BE2C (cell line): ENCODE measurements at regions not wholly inside any gene's neighbourhood (a gene's known extent, or its start where the extent isn't known, plus 50 kb on each side); places are given as distances from the start of the nearest gene placed in this dataset.

Experiments
- DNase-seq: peaks from one replicate; pipeline ENCODE4 v3.0.0-alpha.2; 2020
- H3K27me3 ChIP-seq: fragments of 250-450 bp; sonication (Bioruptor Pico); 2 replicates; pipeline ENCODE4 v1.5.1; 2020; ENCODE audit warnings: mild to moderate bottlenecking
- H3K36me3 ChIP-seq: fragments of 250-450 bp; sonication (Bioruptor Pico); 2 replicates; pipeline ENCODE4 v1.5.1; 2020; ENCODE audit warnings: mild to moderate bottlenecking
- H3K4me1 ChIP-seq: fragments of 250-450 bp; sonication (Bioruptor Pico); 2 replicates; pipeline ENCODE4 v1.5.1; 2020
- H3K4me3 ChIP-seq: 2 replicates; pipeline ENCODE4 v1.5.1; 2011; ENCODE audit warnings: low read depth, low read length
- H3K9me3 ChIP-seq: fragments of 250-450 bp; sonication (Bioruptor Pico); 2 replicates; pipeline ENCODE4 v1.5.1; 2020
- TF ChIP-seq, protein P1 (sequence below): IDR thresholded peaks from 2 replicates; pipeline ENCODE4 v1.5.1; 2012; ENCODE audit warnings: mild to moderate bottlenecking, low read depth, low read length

DNA sequence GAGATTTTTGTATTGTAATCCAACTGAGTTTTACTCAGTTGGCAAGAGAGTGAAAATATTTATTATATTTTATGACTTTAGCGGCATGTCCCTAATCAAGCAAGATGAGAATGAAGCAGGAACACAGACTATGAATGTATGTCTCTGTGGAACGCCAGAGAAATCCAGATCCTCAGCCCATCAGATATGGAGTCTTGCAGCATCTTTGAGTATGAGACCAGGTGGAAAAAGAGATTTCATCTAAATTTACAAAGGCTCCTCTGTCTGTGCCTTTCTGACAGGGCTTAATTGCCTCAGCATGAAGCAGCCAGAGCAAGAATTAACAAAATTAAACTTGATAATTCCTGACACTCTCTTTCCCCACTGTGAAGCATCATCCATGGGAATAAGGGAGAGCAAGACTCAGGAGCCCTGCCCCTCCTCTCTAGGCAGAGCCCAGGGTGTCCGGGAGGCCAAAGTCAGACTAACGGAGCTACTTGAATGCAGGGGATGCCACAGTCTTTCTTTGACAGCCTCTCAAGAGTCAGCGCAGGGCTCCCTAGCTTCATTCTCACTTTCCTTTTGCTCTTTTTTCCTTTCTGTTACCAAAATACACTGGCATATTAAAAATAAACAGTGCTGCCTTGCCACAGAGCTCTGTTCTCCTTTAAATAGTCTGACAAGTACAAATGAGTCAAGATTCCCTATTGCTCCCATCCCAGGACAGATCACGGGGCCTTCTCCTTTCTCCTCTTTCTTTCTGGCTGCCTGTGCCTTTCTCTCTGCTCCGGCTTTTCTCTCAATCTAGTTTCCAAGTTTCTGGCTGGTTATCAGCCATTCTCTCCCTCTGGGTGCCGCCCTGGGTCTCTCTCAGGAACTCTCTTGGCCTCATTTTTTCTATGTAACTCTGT is 132.2 kb upstream of the INHBA start:
- Histone ChIP-seq H3K36me3 (no peaks in the 10 kb centered on the region), H3K4me3 (no peak overlapping the region), H3K4me1 (no peaks in the 10 kb centered on the region), H3K9me3 (no peaks in the 10 kb centered on the region; the same call in 1 of the 2 replicates), H3K27me3 (no peaks in the 10 kb centered on the region)
- DNase-seq: no peak
- TF ChIP-seq, protein P1, sequence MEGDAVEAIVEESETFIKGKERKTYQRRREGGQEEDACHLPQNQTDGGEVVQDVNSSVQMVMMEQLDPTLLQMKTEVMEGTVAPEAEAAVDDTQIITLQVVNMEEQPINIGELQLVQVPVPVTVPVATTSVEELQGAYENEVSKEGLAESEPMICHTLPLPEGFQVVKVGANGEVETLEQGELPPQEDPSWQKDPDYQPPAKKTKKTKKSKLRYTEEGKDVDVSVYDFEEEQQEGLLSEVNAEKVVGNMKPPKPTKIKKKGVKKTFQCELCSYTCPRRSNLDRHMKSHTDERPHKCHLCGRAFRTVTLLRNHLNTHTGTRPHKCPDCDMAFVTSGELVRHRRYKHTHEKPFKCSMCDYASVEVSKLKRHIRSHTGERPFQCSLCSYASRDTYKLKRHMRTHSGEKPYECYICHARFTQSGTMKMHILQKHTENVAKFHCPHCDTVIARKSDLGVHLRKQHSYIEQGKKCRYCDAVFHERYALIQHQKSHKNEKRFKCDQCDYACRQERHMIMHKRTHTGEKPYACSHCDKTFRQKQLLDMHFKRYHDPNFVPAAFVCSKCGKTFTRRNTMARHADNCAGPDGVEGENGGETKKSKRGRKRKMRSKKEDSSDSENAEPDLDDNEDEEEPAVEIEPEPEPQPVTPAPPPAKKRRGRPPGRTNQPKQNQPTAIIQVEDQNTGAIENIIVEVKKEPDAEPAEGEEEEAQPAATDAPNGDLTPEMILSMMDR: no peak

DNA sequence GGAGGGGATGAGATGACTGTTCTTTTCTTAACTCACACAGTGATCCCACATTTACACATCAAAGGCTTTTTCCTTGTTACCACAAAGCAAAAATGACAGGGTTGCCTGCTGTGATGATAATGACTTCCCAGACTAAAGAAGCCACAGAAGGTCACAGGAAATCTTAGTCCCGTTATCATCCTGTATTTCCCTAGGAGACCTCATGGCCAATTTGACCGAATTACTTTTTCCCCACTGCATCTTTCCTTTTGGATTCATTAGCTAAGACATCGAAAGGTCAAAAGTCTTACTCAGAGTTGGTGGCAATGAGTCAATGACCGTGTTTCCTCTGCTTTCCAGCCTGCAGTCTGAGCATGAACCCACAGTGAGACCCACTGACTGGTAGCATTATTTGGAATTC is 130.1 kb upstream of the INHBA start:
- H3K9me3 ChIP-seq: no peaks in the 10 kb centered on the region; the same call in 1 of the 2 replicates
- no peaks in the 10 kb centered on the region for H3K27me3 ChIP-seq
- DNase-seq: no peak
- H3K4me1 ChIP-seq: no peaks in the 10 kb centered on the region
- TF ChIP-seq, protein P1: no peak
- H3K36me3 ChIP-seq: no peaks in the 10 kb centered on the region
- no peak overlapping the region for H3K4me3 ChIP-seq

DNA sequence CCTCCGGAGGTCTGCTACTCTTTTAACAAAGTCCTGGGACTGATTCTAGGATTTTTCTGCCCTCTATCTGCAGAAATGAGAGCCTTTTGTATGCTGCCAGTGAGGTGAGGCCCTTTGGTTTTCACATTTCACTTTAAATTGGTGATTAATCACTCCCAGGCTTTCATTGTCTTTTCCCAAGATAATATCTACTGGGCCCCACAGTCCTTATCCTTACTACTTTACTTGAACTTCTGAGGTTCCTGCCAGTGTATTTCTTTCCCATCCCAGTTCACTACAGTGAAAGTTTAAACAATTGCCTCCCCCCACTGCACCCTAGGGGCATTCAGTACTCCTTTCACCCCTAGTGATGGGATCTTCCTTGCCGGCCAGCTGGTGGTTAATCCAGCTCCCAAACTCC is 127.4 kb upstream of the INHBA start:
- no peak overlapping the region for H3K4me3 ChIP-seq
- no peaks in the 10 kb centered on the region for H3K36me3 ChIP-seq
- DNase-seq: no peak
- TF ChIP-seq, protein P1: no peak
- H3K4me1 ChIP-seq: no peaks in the 10 kb centered on the region
- H3K27me3 ChIP-seq: no peaks in the 10 kb centered on the region
- no peaks in the 10 kb centered on the region for H3K9me3 ChIP-seq

DNA sequence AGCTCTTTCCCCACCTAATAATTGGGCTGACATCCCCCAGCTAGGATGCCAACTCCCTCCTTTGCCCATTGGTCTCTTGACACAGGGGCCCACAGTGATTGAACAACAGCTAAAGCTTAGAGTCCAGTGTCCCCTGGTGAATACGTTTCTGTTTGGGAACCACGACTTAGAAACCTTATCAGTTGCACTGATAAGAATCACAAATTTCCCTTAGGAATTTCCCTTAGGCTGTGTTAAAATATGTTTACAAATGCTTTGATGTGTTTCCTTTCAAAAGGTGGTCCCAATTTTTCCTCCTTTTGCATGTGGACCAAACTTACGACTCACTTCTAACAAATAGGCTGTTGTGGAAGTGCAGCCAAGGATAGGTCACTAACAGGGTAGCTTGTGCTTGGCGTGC is 126.0 kb upstream of the INHBA start:
- no peaks in the 10 kb centered on the region for H3K9me3 ChIP-seq
- DNase-seq: no peak
- H3K4me1 ChIP-seq: no peaks in the 10 kb centered on the region
- no peaks in the 10 kb centered on the region for H3K36me3 ChIP-seq
- H3K4me3 ChIP-seq: no peak overlapping the region
- TF ChIP-seq, protein P1: no peak
- H3K27me3 ChIP-seq: no peaks in the 10 kb centered on the region

DNA sequence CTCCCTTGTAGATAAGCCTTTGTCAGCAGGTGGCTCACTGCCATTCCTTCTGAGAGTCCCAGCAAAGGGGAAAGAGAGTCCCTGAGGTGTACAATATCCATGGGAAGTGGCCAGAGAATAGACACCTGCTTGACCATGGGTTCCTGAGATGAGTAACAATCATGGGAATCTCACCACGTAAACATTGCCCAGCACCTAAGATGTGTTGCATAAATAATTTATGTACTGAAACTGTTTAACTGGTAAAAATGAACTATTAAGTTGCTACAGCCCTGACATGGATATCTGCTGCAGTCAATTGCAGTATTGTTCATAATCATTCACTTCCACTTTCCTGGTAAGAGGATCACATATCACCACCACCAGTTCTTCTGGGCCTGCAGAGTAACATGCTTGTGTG is 123.8 kb upstream of the INHBA start:
- H3K4me1 ChIP-seq: no peaks in the 10 kb centered on the region
- H3K9me3 ChIP-seq: no peaks in the 10 kb centered on the region
- H3K27me3 ChIP-seq: no peaks in the 10 kb centered on the region
- no peak overlapping the region for H3K4me3 ChIP-seq
- no peaks in the 10 kb centered on the region for H3K36me3 ChIP-seq
- no peak for DNase-seq
- TF ChIP-seq, protein P1: no peak

DNA sequence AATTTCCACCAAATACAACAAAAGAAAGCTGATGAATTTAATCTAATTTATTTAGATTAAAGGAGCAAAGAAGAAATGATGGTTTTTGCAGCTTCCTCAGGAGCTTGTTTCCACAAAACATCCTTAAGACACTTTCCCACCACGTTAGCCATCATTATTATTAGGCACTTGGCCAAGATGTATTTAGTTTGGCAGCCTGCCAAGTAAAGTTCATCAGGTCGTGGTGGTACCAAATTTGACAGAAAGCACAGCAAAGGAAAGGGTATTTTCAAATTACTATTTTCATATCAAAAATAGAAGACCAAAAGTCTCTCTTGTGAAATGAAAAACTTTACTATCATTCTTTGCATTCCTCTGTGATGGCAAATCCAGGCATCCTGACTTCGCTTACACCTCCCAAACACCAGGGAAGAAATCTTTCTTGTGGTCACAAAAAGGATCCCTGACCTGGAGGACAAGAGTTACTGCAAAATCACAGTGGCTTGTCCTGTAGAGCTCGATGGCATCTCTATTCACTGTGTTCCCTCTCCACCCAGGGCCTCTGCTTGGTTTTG is 123.1 kb upstream of the INHBA start:
- H3K27me3 ChIP-seq: no peaks in the 10 kb centered on the region
- H3K4me3 ChIP-seq: no peak overlapping the region
- TF ChIP-seq, protein P1: no peak
- no peaks in the 10 kb centered on the region for H3K36me3 ChIP-seq
- no peaks in the 10 kb centered on the region for H3K9me3 ChIP-seq
- DNase-seq: no peak
- no peaks in the 10 kb centered on the region for H3K4me1 ChIP-seq
